ACHN (cell line): ENCODE measurements at regions not wholly inside any gene's neighbourhood (a gene's known extent, or its start where the extent isn't known, plus 50 kb on each side); places are given as distances from the start of the nearest gene placed in this dataset.

Experiments used
- DNase-seq: peaks from one replicate; pipeline ENCODE4 v3.0.0-alpha.2; 2015
- in situ Hi-C: cut with HindIII; loops from 2 replicates; pipeline ENCODE4 v1.10.0; 2017; ENCODE audit warnings: low sequenced_read_pairs, low pct_ligation_motif_present, low pct_unique_long_range_greater_than_20kb

GRCh38 chr16:79267781-79268180, 332.8 kb downstream of the MAF start:
- in situ Hi-C loops = no loop called here
- DNase-seq = no peak

- DNase-seq = no peak
- in situ Hi-C loops = no loop called here
These were observed 333.4 kb downstream of the MAF start for GRCh38 chr16:79267146-79267545.

- in situ Hi-C loops = no loop called here
These were observed 334.8 kb downstream of the MAF start for GRCh38 chr16:79265701-79266100.

GRCh38 chr16:79265196-79265595, 335.3 kb downstream of the MAF start:
- no peak for DNase-seq
- in situ Hi-C loops = no loop called here

More at GRCh38 chr16:79265701-79266100, 334.8 kb downstream of the MAF start:
- no peak for DNase-seq

GRCh38 chr16:79264237-79265109, 336.1 kb downstream of the MAF start:
- no peak for DNase-seq
- in situ Hi-C loops = no loop called here

DNA sequence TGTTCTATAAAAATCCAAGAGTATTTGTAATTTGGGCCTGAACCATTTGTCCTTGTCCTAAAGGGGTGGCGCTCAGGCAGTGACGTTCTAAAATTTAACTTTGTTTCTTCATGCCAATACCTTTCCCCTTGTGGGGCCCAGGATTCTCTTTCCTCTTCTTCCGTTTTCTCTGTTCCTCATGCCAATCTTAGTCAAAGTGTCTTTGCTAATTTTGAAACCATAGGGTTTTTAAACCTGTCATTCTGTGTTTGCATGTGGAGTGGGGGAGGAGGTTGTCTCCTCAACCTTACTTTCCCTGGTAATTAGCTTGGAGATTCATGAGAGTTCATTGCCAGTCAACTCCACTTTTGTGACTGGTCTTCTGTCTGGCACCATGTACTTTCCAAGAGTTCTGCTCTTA, 337.1 kb downstream of the MAF start:
- in situ Hi-C loops = no loop called here
- DNase-seq = no peak
